HG03064 (cell line): ENCODE measurements at regions not wholly inside any gene's neighbourhood (a gene's known extent, or its start where the extent isn't known, plus 50 kb on each side); places are given as distances from the start of the nearest gene placed in this dataset.
"Not testable (repeated sequence)": the region's sequence is repeated elsewhere in the genome, so short reads cannot be mapped to it uniquely, and the experiment has no call there.

Experiments used
- ATAC-seq: cut with Tn5 transposase; IDR thresholded peaks from one replicate; pipeline ENCODE4 v1.9.1; 2021; ENCODE audit warnings: low read depth; ENCODE audit not compliant: unreplicated experiment

- ATAC-seq = not testable (repeated sequence)
Observed at GRCh38 chr4:28312497-28312896, 1451.9 kb downstream of the STIM2 start.

- ATAC-seq = no peak
Observed at GRCh38 chr4:28313729-28314713, 1453.4 kb downstream of the STIM2 start.

GRCh38 chr4:28317221-28317620 is 1456.6 kb downstream of the STIM2 start:
- ATAC-seq = no peak

- no peak for ATAC-seq
Observed at GRCh38 chr4:28334249-28334648, 1473.6 kb downstream of the STIM2 start.

- ATAC-seq = no peak
Observed at GRCh38 chr4:28341784-28342183, 1481.1 kb downstream of the STIM2 start.

GRCh38 chr4:28350485-28350884 is 1489.8 kb downstream of the STIM2 start:
- ATAC-seq = no peak

GRCh38 chr4:28351102-28351501 is 1490.5 kb downstream of the STIM2 start:
- ATAC-seq = no peak

GRCh38 chr4:28351826-28352225 is 1491.2 kb downstream of the STIM2 start:
- ATAC-seq = no peak

- no peak for ATAC-seq
Observed at GRCh38 chr4:28354880-28355656, 1494.4 kb downstream of the STIM2 start.

- no peak for ATAC-seq
Observed at GRCh38 chr4:28357990-28358389, 1497.3 kb downstream of the STIM2 start.

GRCh38 chr4:28358606-28359005 is 1498.0 kb downstream of the STIM2 start:
- ATAC-seq = no peak

GRCh38 chr4:28360681-28361080 is 1500.0 kb downstream of the STIM2 start:
- no peak for ATAC-seq

- ATAC-seq = no peak
Observed at GRCh38 chr4:28362169-28362568, 1501.5 kb downstream of the STIM2 start.

- ATAC-seq = no peak
Observed at GRCh38 chr4:28369499-28369898, 1508.9 kb downstream of the STIM2 start.

GRCh38 chr4:28373191-28373590 is 1512.5 kb downstream of the STIM2 start:
- no peak for ATAC-seq

GRCh38 chr4:28373601-28374000 is 1513.0 kb downstream of the STIM2 start:
- no peak for ATAC-seq

- ATAC-seq = no peak
Observed at GRCh38 chr4:28378109-28378830, 1517.6 kb downstream of the STIM2 start.

- no peak for ATAC-seq
Observed at GRCh38 chr4:28385801-28386200, 1525.2 kb downstream of the STIM2 start.

GRCh38 chr4:28386776-28387175 is 1526.1 kb downstream of the STIM2 start:
- ATAC-seq = no peak

- no peak for ATAC-seq
Observed at GRCh38 chr4:28388471-28388870, 1527.8 kb downstream of the STIM2 start.

- ATAC-seq = no peak
Observed at GRCh38 chr4:28391877-28392276, 1531.2 kb downstream of the STIM2 start.
